Muscle of back (tissue), 3 donors: ENCODE measurements at regions not wholly inside any gene's neighbourhood (a gene's known extent, or its start where the extent isn't known, plus 50 kb on each side); places are given as distances from the start of the nearest gene placed in this dataset.
"Not testable (repeated sequence)": the region's sequence is repeated elsewhere in the genome, so short reads cannot be mapped to it uniquely, and the experiment has no call there.

Source experiments
- DNase-seq, 3 donors: peaks; one replicate each; pipeline versions ENCODE4 v3.0.0 to v3.0.0-alpha.2; 2013

DNA sequence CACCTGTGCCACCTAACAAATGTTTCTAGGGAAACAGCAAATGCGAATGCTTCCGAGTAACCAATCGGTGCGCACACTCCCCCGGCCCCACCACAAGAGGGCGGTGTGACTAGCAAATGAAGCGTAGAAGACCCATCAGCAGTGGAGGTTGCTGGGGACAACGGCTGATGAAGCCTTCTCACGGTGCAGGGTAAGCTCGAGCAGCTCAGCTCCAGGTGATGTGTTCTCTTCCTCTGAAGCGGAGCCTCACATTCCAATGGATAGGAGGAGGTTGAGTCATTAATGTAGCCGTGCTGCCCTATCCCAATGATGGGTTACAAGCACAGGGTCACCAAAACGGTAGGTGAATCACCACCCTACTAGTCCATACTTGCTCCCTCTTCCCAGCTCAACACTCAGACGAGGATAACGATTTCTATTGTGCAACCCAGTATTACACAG lies 127.6 kb upstream of the TWIST2 start:
- DNase-seq, result no peak

DNA sequence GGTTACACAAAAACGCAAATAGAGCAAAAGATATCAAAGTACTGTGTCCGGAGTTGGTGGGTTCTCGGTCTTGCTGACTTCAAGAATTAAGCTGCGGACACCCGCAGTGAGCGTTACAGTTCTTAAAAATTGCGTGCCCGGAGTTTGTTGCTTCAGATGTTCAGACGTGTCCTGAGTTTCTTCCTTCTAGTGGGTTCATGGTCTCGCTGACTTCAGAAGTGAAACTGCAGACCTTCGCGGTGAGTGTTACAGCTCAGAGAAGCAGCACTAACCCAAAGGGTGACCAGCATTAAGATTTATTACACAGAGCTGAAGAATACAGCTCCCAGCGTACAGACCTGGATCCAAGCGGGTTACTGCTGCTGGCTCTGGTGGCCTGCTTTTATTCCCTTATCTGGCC lies 125.7 kb upstream of the TWIST2 start:
- DNase-seq, result no peak

DNA sequence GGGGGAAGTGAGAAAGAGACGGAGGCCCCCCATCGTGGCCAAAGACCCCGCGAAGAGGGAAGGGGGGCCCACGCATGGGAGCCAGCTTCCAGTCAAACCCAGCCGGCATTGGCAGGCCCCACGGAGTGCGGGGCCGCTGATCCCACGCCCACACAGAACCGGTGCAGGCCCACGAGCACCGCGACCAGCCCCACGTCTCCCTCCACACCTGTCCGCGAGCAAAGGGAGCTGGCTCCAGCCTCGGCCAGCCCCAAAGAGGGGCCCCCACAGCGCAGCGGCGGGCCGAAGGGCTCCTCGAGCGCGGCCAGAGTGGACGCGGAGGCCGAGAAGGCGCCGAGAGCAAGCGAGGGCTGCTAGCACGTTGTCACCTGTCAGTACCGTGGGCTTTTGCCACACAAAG lies 125.0 kb upstream of the TWIST2 start:
- DNase-seq, result no peak

DNA sequence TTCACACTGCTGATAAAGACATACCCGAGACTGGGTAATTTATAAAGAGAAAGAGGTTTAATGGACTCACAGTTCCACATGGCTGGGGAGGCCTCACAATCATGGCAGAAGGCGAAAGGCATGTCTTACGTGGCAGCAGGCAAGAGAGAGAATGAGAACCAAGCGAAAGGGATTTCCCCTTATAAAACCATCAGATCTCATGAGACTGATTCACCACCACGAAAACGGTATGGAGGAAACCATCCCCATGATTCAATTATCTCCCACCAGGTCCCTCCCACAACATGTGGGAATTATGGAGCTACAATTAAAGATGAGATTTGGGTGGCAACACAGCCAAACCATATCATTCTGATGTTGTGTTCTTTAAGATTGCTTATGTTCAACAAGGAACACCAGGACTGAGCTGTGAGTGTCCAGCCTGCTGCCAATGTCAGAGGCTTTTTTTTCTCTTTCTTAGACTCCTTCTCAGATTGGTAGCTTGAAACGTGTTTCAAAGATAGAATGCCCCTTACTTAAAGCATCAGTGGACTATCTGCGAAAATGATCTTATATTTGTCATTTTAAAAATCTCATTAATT lies 124.1 kb upstream of the TWIST2 start:
- DNase-seq, result not testable (repeated sequence)

DNA sequence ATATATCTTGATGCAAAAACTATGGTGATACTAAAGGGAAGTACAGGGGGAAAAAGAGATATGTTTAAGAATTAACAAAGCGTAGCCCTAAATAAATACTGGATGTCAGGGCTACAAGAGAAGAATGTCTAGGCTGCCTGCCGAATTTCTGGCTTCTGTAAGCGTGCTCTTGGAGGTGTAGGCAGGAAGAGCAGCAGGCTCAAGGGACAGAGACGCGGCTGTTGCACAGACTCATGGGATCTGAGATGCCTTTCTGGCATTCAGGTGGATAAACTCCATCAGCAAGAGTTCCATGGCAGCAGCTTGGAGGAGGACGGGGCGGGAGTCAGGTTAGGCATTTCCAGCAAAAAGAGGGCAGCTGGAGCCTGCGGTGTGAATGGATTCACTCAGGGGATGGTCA lies 123.2 kb upstream of the TWIST2 start:
- DNase-seq, result peak in 2 of 3 donors; percentile 29 to 45

DNA sequence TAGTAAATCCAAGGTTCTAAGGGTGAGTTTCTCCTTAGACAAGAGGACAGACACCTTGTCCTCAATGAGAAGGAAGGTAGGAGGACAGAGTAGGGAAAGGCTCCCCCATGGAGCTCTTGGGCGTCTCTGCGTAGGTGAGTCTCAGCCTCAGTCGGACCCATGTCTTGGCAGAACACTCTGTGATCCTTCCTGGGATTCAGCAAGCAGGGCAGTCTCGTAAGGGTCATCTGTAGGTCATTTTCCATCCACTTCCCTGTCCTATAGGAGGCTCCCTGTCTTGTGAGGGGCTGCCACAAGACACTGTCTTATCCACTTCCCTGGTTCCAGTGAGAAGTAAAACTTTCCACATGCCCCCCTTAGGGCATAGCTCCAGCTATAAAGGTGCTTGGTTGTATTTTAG lies 122.6 kb upstream of the TWIST2 start:
- no peak for DNase-seq

DNA sequence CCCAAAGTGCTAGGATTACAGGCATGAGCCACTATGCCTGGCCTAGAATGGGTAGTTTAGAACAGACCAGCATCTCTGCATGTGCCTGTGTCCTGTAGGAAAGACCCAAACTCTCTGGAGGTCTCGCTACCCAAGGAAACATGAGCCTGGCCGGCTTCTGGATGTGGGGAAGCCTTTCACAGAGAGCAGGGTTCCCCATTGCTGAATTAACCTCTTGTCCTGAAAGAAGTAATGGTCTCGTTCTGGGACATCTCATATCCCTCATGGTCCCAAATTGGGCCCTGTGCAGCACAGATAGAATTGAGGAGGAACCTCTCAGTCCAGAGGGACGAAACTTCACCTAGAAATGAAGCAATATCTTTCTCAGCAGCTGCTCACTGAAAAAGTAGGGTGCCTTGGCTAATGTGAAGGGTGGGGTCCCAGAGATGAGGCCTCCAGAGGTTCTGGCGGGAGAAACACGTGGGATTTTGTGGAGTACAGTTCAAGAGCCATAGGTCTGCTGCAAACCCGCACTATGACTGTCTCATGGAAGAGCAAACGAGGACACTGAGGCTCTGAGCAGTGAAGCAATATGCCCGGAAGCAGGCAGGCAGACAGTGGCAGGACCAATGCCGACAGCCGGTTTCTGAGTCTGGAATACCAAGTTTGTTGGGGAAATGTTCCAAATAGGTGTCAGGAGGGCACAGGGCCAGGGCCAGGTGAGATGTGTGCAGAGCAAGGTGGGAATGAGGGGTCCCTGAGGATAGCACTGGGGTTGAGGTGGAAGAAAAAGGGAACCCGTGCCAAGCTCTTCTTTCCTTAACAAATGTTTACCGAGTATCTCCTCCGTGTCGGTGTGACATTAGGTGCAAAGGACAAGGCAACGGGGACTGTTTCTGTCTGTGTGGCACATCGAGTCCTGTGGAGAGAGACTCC lies 121.0 kb upstream of the TWIST2 start:
- DNase-seq, result no peak

DNA sequence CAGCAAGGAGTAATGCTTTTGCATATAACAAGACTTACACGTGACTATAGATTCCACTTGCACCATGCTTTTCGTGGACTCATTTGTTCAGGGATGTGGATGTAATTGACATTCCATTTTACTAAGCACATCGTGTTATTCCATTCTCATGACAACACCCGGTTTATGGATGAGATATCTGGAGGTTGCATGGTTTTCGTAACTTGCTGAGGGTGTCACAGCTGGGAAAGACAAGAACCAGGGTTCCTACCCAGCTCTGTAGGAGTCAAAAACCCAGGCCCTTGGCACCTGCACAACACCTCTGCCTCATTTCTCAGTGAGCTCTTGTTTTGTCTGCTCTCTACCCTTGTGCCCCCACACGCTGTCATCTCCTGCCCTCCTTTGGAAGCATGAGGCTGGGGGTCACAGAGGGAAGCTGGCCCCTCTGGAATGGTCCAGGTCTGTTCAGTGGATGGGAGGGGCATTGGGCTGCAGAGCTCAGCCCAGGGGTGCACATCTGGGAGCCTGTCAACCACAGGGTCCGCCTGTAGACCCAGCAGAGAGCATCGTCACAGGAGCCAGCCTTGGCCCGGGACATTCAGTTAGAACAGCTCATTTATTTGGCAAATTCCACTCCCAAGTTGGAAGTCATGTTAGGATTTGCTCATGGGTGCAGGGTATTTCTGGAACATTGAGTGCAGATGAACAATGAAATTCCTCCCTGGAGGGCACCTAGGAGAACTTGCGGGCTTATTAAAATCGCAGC lies 120.1 kb upstream of the TWIST2 start:
- peak; percentile 56 to 92 (median 71) for DNase-seq

DNA sequence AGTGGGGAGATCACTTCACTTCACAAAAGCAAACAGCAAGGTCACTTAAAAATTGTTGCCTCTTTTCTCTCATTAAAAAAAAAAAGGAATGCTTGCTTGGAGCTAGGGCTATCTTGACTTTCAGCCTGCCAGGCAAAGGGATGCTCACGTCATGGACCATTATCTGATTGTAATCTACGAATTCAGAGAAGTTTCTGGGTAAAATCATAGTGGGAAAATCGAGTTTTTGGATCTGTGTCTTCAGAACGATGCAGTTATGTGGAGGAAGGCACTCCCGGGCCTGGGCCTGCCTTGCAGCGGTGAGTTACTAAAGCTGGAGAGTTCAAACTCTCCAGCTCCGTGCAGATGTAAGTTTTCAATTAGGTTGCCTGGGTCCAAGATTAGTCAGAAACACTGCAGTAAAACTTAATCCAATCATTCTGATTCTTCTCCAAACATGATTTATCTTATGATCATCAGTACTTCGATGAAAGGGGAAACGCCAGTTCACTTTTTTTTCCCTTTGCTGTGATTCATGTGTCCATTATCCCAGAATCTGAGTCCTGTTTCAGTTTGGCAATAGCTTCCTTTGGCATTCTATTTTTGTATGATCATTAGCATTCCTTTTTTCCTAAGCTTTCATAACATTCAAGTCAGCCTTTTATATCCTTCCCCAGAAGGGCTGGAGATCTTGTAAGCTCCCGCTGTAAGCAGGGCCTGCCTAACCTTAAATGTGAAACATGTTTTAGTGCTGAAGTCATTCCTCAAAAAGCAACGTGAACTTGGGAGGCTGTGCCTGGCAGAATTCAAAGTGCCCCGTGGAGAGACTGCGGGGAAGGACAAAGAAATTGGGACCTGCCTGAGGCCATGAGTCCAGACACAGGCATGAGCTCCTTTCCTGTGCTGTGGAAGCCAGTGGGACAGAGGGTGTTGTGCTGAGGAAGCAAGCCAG lies 119.3 kb upstream of the TWIST2 start:
- peak; percentile 86 to 97 (median 91) for DNase-seq

DNA sequence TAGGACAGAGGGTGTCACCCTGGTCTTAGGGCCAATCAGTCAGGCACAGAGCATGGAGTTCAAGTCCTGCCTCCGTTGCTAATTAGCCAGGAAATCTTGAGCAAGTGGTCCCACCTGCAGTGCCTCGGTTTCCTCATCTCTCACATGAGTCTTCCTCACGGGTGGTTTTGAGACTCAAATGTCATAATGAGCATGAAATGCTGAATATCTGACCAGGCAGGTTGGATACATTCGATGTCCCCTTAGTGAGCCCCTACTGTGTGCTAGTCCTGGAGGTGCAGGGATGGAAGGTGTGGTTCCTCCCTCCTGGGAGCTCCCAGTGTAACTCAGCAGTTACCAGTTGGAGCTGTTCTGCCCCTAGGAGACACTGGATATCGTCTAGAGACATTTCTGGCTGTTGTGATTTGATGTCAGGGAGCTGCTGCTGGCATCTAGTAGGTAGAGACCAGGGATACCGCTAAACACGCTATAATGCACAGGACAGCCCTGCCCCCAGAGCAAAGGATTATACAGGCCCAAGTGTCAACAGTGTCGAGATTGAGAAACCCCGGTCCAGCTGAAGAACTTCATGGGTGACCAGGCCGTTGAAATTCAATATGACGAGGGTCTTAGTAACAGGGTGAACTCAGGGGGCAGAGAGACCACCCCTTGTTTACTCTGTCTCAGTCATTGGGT lies 118.5 kb upstream of the TWIST2 start:
- no peak for DNase-seq

DNA sequence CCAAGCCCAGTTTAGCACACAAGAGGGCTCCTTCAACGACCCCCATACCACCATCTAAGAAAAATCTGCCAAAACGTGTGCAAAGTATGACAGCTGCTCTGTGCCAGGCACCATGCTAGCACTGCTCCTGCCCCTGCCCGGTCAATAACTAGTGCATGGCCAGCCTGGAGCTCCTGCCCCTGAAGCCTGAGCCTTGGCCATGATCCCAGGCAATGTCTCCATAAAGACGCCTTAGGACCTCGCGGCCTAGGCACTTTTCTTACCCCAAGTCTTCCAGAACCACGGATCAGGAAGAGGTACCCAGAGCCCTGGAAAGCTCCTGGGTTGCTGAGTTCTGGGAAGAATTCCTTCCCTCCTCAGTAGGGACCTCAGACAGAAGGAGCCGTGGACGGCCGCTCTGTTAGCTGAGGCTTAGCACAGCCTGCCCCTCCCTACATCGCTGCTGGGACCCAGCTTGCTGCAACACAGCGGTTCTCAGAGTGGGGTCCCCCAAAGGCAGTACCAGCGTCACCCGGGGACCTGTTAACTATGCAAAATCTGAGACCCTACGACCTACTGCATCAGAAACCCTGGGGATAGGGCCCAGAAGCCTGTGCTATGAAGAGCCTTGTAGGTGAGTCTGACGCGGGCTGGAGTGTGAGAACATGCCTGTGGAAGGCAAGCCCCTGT lies 117.8 kb upstream of the TWIST2 start:
- no peak for DNase-seq

DNA sequence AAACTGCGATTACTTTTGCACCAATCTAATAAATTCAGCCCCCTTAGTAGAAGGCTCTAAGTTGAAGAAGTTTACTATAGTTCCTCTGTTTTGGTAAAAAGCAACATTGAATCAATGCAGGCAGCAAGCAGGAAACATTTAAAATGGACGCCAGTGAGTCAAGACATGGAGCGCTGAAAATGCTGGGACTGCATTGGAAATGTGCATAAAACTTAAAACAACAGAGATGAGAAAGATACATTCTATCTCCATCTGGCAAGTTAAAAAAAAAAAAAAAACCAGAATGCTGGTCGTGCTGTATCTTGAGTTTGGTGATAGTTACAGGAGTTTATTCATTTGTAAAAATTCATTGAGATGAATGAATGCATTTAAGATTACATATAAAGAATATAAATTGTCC lies 117.0 kb upstream of the TWIST2 start:
- DNase-seq, result no peak

DNA sequence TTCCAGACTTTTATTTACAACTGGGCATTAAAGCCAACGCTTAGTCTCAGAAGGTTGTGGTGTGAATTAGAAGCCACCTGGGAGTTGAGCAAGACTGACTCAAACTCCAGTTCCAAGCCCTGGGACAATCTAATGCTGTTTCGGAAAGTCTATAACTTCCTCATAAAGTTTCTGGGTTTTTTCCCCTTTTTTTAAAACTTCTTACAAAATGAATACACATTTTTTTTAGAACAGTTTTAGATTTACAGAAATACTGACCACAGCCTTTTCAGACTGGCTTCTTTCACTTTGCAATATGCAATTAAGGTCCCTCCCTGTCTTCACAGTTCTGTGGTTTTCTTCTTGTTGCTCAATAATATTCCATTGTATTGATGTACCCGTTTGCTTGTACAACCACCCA lies 115.9 kb upstream of the TWIST2 start:
- no peak for DNase-seq

DNA sequence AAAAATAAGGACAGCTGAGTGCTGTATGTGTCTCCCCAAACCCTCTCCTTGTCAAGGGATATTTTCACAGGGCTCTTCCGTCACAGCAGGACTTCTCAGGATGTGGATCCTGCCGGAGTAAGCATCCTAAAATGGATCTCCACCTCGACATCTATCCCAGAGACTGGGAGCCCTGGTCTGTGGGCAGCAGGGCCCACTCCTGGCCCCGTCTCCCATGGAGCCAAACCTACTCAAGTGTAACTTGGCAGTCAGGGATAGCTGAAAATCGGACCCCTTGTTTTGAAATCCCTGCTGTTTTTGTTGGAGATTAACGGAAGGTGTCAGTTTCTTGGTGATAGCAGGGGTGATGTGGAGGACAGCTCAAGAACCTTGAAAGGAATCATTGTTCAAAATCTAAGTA lies 109.0 kb upstream of the TWIST2 start:
- DNase-seq, result no peak

DNA sequence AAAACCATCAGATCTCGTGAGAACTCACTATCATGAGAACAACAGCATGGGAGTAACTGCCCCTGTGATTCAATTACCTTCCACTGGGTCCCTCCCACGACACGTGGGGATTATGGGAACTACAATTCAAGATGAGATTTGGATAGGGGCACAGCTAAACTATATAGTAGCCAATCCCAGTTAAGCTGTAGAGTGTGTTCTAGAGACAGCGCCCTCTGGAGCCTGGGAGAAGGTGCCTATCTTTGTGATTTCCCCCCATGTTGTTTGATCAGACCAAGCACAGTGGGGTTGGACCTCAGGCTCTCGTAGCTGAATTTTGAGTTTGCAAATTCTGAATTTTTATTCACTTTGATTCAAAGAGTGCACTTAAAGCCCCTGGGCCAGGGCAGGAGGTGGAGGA lies 108.2 kb upstream of the TWIST2 start:
- DNase-seq, result no peak

DNA sequence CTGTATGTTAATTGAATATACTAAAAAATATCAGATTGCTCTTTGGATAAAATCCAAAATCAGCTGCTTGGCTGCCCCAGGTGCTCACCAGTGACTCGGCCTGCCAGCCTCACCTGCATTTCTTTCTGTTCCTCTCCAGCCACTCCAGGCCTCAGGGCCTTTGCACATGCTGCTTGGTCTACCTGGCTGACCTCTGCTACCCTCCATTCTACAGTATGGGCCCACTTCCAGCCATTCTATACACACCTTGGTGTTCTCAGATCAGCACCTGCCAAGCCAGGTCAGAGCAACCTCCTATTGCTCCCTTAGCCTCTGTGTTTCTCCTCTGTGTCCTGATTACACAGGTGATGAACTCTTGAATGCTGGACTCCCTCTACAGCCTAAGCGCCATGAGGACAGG lies 106.6 kb upstream of the TWIST2 start:
- DNase-seq, result no peak

DNA sequence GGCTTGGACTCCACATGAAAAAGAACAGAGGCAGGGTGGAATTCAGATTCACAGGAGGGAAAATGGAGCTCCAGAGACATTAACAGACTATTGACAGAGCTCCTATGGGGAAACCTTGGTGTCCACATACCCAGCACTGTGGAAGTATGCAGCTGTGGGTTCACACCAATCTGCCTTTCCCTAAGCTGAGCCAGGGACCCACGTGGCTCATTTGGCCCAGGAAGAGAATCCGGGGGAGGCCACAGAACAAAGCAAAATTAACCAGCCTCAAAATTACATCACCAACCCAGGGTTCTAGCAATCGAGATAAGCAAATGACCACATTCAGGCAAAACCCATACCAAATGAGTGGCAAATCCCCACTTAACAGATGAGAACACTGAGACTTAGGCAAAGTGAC lies 105.8 kb upstream of the TWIST2 start:
- no peak for DNase-seq

DNA sequence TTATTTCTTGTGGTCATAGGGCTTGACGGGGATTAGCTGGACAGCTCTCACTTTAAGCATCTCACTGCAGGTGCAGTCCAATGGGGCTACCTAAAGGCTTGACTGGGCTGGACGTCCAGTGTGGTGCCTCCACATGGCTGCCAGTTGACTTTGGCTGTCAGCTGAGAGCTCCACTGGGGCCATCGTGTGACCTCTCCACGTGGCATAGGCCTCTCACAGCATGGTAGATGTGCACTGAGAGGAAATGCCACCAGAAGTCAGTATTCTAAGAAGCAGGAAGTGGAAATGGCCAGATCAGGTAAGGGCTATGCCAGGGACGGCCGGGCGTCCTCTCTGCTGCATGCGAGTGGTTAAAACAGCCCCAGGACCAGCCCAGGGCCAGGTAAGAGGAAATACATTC lies 105.2 kb upstream of the TWIST2 start:
- DNase-seq, result no peak

DNA sequence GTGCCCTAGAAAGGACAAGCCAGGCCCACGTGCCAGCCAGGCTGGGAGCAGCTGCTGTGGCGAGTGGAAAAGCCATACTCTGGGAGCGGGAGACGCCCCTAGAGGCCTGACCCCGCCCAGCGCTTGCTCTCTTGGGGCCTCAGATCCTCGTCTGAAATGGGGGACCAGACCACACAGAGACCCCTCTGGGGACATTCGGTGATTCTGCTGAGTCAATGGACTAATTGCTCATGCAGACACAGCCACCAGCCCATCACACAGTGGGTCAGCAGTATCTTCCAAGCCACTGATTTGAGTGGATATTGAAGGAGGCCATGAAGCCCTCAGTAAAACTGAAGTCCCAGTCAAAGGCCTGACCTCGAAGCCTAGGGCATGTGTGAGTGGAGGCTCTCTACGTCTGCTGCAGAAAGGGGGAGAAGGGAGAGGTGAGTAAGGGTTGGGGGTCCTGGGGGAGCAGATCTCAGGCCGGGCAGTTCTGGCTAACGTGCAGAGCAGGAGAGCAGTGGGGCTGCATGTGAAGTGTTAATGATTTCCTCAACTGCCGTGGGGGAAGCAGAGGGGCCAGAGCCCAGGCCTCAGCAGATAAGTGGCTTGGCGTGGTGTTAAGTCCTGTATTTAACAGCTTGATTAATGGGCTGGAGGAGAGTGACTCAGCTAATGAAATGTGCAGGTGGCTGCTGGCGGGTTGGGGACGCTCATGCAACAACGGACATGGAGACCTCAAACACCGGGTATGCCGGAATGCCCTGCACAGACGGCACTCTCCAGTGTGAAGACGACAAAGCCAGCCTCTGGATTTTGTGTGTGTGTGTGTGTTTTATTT lies 104.4 kb upstream of the TWIST2 start:
- peak in 1 of 3 donors; percentile 11 for DNase-seq

DNA sequence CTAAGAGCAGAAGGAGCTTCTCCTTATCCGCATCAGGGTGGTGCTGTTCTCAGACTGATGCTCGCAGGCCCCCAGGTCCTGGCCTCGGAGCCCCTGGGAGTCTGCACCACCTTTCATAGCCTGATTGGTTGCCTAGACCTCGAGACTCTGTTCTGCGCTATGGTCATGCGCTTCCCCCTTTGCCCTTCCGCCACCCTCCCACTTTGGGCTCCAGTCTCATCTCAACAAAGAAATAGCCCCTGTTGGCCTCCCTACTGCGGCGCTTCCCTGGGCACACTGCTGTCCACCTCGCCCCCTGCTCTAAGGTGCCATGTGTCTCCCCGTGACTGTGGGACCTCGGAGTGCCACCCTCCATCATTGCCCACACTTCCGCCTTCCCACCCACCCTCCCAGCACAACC lies 102.9 kb upstream of the TWIST2 start:
- DNase-seq, result no peak
